CD4-positive, alpha-beta T cell (primary cell): ENCODE measurements at regions not wholly inside any gene's neighbourhood (a gene's known extent, or its start where the extent isn't known, plus 50 kb on each side); places are given as distances from the start of the nearest gene placed in this dataset.
A peak's percentile ranks its signal among the peaks of the same experiment; 100 is the strongest.

Source experiments
- ATAC-seq: fragments of 200-7000 bp; cut with Tn5 transposase; one replicate; pipeline ENCODE4 v1.10.0; 2022; ENCODE audit warnings: mild to moderate bottlenecking; ENCODE audit not compliant: poor library complexity
- CTCF ChIA-PET: fragments of 350-600 bp; sonication (Branson Sonifier 250); formaldehyde crosslinking; loops from one replicate; lab custom pipeline; 2021; ENCODE audit warnings: antibody characterized with exemption, inconsistent platforms; lab: Charles Lee
- POLR2A ChIA-PET: fragments of 350-600 bp; sonication (Branson Sonifier 250); formaldehyde crosslinking; loops from one replicate; lab custom pipeline; 2021; ENCODE audit warnings: antibody characterized with exemption, inconsistent platforms; lab: Charles Lee
- DNase-seq, 14 experiments: peaks; one replicate each; pipeline ENCODE4 v3.0.0-alpha.2; 2013 to 2020; ENCODE audit warnings: mixed read lengths in 2 of 14
- H3K27ac ChIP-seq, 2 donors: one replicate each; pipeline versions ENCODE4 v1.5.1 to v1.7.0; 2013; ENCODE audit warnings: low read length in 2 of 2, low read depth in 1 of 2, mild to moderate bottlenecking in 1 of 2
- H3K27me3 ChIP-seq, 2 experiments: 1 replicate in 1 of 2; 2 replicates in 1 of 2; pipeline versions ENCODE4 v1.6.1 to v1.7.0; 2013; ENCODE audit warnings: low read length in 2 of 2, control low read depth in 1 of 2, mild to moderate bottlenecking in 1 of 2, moderate library complexity in 1 of 2; ENCODE audit not compliant: insufficient read depth in 2 of 2, control insufficient read depth in 1 of 2
- H3K36me3 ChIP-seq: one replicate; pipeline ENCODE4 v1.6.1; 2013; ENCODE audit warnings: low read length, control low read depth; ENCODE audit not compliant: insufficient read depth
- H3K4me1 ChIP-seq: one replicate; pipeline ENCODE4 v1.6.1; 2013; ENCODE audit warnings: low read length, control low read depth; ENCODE audit not compliant: insufficient read depth
- H3K4me3 ChIP-seq: one replicate; pipeline ENCODE4 v1.5.1; 2013; ENCODE audit warnings: mild to moderate bottlenecking, low read length, moderate library complexity
- H3K9me3 ChIP-seq, 2 experiments: 1 replicate in 1 of 2; 2 replicates in 1 of 2; pipeline versions ENCODE4 v1.6.1 to v1.7.0; 2013; ENCODE audit warnings: low read length in 2 of 2, mild to moderate bottlenecking in 2 of 2, control low read depth in 1 of 2, moderate library complexity in 1 of 2; ENCODE audit not compliant: control insufficient read depth in 1 of 2, insufficient read depth in 1 of 2
- H3K27ac Mint-ChIP-seq: one replicate; pipeline ENCODE4 v1.8.0; 2020; ENCODE audit warnings: mixed read lengths
- H3K27me3 Mint-ChIP-seq: one replicate; pipeline ENCODE4 v1.8.0; 2021; ENCODE audit warnings: mixed read lengths
- H3K36me3 Mint-ChIP-seq: one replicate; pipeline ENCODE4 v1.8.0; 2021; ENCODE audit warnings: low read depth, mixed read lengths
- H3K4me1 Mint-ChIP-seq: one replicate; pipeline ENCODE4 v1.8.0; 2021; ENCODE audit warnings: low read depth, mixed read lengths
- H3K4me3 Mint-ChIP-seq: one replicate; pipeline ENCODE4 v1.8.0; 2020; ENCODE audit warnings: mild to moderate bottlenecking, mixed read lengths
- H3K9me3 Mint-ChIP-seq: one replicate; pipeline ENCODE4 v1.8.0; 2020; ENCODE audit warnings: mixed read lengths
- intact Hi-C, 2 experiments: fragments of 100-400 bp; cut with DNase I in 1 of 2; cut with micrococcal nuclease in 1 of 2; formaldehyde crosslinking; loops; one replicate each; pipeline versions ENCODE4 v1.15.1 to v1.9.0; 2023 to 2025; cut with DNase I, micrococcal nuclease
- TF ChIP-seq, protein P1 (sequence below): fragments of 200-600 bp; IDR thresholded peaks from one replicate; pipeline ENCODE4 v1.8.0; 2022; ENCODE audit warnings: antibody characterized with exemption, mild to moderate bottlenecking

DNA sequence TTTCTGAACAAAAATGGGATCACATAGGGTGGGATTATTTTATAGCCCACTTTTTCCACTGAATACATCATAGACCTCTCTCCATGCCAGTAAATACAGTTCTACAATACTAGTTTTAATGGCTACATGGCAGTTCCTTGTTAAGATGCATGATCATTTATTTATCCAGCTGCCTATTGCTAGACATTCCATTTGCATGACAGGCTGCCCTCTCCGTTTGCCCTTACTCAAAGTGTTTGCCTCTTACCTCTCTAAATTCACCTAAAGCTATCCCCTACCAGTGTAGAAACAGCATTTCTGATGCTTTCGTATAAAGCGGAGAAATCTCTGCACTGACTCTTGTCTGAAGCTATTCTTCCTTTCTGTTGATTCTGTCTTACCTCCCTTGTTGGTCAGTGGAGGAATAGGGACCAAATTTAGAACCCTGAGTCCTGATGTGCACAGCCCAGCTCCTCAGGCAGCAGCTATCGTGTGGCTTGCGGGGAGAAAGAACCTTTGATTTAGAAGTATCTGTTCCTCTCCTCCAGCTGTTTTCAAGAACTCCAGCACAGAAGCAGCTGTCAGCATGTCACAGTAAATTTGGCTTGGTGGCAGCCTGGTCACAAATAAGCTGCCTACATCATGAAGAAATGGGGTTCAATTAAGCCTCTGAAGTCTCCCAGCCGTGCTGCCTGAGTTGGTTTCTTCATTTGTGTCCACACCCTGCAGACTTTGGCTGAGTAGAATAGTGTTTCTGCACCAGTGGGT is 337.3 kb downstream of the PRDM2 start:
- ChIA-PET POLR2A (no interaction called here), CTCF (no interaction called here)
- Mint-ChIP-seq H3K27ac (no peak overlapping the region), H3K4me1 (no peaks in the 10 kb centered on the region), H3K4me3 (no peak overlapping the region), H3K27me3 (peaks cover 20% of the 10 kb centered on the region), H3K9me3 (peaks cover 4% of the 10 kb centered on the region), H3K36me3 (no peaks in the 10 kb centered on the region)
- Histone ChIP-seq H3K4me1 (no peaks in the 10 kb centered on the region), H3K27ac (no peak overlapping the region), H3K36me3 (no peaks in the 10 kb centered on the region), H3K4me3 (no peak overlapping the region), H3K9me3 (peaks cover 4 to 14% of the 10 kb centered on the region in 2 experiments), H3K27me3 (peaks cover 0 to 2% of the 10 kb centered on the region in 2 experiments)
- ATAC-seq (no peak), DNase-seq (no peak)
- intact Hi-C loops, result no loop called here
- TF ChIP-seq, protein P1, sequence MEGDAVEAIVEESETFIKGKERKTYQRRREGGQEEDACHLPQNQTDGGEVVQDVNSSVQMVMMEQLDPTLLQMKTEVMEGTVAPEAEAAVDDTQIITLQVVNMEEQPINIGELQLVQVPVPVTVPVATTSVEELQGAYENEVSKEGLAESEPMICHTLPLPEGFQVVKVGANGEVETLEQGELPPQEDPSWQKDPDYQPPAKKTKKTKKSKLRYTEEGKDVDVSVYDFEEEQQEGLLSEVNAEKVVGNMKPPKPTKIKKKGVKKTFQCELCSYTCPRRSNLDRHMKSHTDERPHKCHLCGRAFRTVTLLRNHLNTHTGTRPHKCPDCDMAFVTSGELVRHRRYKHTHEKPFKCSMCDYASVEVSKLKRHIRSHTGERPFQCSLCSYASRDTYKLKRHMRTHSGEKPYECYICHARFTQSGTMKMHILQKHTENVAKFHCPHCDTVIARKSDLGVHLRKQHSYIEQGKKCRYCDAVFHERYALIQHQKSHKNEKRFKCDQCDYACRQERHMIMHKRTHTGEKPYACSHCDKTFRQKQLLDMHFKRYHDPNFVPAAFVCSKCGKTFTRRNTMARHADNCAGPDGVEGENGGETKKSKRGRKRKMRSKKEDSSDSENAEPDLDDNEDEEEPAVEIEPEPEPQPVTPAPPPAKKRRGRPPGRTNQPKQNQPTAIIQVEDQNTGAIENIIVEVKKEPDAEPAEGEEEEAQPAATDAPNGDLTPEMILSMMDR, result no peak

DNA sequence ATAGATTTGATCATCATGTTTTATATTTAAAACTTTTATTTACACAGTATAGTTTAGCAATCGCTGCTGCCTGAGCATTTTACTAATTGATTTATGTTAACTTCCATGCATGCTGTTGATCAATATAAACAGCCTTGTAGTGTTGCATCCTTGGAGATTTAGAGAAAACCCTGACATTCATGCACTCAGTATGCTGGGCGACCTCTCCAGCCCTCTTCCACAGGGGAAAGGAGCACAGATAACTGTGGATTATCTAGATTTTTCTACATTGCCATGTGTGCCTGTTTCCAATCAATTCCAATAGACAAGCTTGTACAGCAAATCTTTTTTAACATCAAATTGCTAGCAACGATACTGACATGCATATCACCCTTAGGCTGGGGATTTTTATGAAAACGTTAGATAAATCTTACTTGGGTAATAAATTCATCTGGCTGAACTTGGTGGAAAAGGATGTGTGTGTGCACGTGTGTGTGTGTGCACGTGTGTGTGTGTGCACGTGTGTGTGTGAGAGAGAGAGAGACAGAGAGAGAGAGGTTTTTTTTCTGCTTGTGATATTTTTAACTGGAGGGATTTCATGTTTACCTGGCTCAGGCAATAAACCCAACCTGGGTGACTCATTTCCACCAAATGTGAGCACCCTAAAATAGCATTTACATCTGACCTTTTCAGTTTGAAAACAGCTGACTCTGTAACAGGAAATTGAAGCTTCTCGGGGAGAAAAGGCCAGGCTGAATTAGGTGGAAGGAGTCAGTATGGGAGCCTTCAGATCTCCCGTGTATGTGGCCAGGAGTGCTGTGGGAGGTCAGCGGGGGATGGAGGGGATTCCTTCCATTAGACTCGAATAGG is 339.8 kb downstream of the PRDM2 start:
- Mint-ChIP-seq H3K9me3 (peaks cover 6% of the 10 kb centered on the region), H3K27ac (no peak overlapping the region), H3K4me3 (no peak overlapping the region), H3K27me3 (peaks cover 12% of the 10 kb centered on the region), H3K36me3 (no peaks in the 10 kb centered on the region), H3K4me1 (no peaks in the 10 kb centered on the region)
- Histone ChIP-seq H3K36me3 (no peaks in the 10 kb centered on the region), H3K27ac (no peak overlapping the region), H3K9me3 (peaks cover under 1 to 14% of the 10 kb centered on the region in 2 experiments), H3K27me3 (peaks cover 0 to 2% of the 10 kb centered on the region in 2 experiments), H3K4me1 (no peaks in the 10 kb centered on the region), H3K4me3 (no peak overlapping the region)
- DNase-seq (no peak), ATAC-seq (no peak)
- TF ChIP-seq, protein P1, result no peak
- CTCF ChIA-PET, result no interaction called here
- intact Hi-C loops, result no loop called here
- POLR2A ChIA-PET, result no interaction called here

DNA sequence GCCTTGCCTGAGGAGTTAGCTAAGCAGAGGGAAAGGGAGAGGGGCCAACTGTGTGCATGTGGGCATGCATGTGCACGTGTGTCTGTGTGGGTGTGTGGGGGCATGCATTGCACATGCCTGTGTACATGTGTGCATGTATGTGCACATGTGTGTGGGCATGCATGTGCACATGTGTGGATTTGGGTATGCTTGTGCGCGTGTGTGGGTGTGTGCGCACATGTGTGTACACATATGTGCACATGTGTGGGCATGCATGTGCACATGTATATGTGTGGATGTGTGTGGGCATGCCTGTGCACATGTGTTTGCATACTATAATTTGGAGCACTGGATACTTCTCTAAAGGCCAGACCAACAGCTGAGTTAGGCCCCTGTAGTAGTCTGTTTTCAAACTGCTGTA is 350.0 kb downstream of the PRDM2 start:
- intact Hi-C loops, result no loop called here
- Histone ChIP-seq H3K9me3 (peaks cover 0 to 9% of the 10 kb centered on the region in 2 experiments), H3K27ac (no peak overlapping the region), H3K36me3 (no peaks in the 10 kb centered on the region), H3K27me3 (peaks cover 0 to 2% of the 10 kb centered on the region in 2 experiments), H3K4me1 (no peaks in the 10 kb centered on the region), H3K4me3 (no peak overlapping the region)
- no peak overlapping the region for H3K27ac Mint-ChIP-seq
- peaks cover 17% of the 10 kb centered on the region for H3K27me3 Mint-ChIP-seq
- no peak overlapping the region for H3K4me3 Mint-ChIP-seq
- TF ChIP-seq, protein P1, result no peak
- ATAC-seq (no peak), DNase-seq (peak in 1 of 14 experiments; percentile 7)
- no peaks in the 10 kb centered on the region for H3K9me3 Mint-ChIP-seq
- no peaks in the 10 kb centered on the region for H3K4me1 Mint-ChIP-seq
- no peaks in the 10 kb centered on the region for H3K36me3 Mint-ChIP-seq
- ChIA-PET POLR2A (no interaction called here), CTCF (no interaction called here)
